ENCODE measurements at regions not wholly inside any gene's neighbourhood (a gene's known extent, or its start where the extent isn't known, plus 50 kb on each side); places are given as distances from the start of the nearest gene placed in this dataset.

GRCh38 chr15:39018966-39019365 is 454.4 kb upstream of the RASGRP1 start:
- Histone ChIP-seq H3K4me1 (ENCODE audit: insufficient read depth, low read length, poor library complexity, severe bottlenecking) (no peaks in the 10 kb centered on the region), H3K9me2 (ENCODE audit: insufficient read depth, low read length) (no peaks in the 10 kb centered on the region), H3K4me2 (ENCODE audit: low read length) (no peak overlapping the region), H3K79me2 (ENCODE audit: insufficient read depth, low read depth, low read length) (no peaks in the 10 kb centered on the region), H3K4me3 (ENCODE audit: low read depth, low read length, poor library complexity, severe bottlenecking) (no peak overlapping the region), H3K27ac (ENCODE audit: low read depth, low read length, poor library complexity, severe bottlenecking) (no peak overlapping the region), H3K9me3 (ENCODE audit: low read length) (no peaks in the 10 kb centered on the region), H2AFZ (ENCODE audit: low read length) (no peak overlapping the region), H3K36me3 (ENCODE audit: insufficient read depth, low read length) (no peaks in the 10 kb centered on the region), H4K20me1 (ENCODE audit: insufficient read depth, low read length) (no peaks in the 10 kb centered on the region)
- TF ChIP-seq, protein P1, sequence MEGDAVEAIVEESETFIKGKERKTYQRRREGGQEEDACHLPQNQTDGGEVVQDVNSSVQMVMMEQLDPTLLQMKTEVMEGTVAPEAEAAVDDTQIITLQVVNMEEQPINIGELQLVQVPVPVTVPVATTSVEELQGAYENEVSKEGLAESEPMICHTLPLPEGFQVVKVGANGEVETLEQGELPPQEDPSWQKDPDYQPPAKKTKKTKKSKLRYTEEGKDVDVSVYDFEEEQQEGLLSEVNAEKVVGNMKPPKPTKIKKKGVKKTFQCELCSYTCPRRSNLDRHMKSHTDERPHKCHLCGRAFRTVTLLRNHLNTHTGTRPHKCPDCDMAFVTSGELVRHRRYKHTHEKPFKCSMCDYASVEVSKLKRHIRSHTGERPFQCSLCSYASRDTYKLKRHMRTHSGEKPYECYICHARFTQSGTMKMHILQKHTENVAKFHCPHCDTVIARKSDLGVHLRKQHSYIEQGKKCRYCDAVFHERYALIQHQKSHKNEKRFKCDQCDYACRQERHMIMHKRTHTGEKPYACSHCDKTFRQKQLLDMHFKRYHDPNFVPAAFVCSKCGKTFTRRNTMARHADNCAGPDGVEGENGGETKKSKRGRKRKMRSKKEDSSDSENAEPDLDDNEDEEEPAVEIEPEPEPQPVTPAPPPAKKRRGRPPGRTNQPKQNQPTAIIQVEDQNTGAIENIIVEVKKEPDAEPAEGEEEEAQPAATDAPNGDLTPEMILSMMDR (conservative IDR thresholded peaks at IDR 0.05; ENCODE audit: low read length), result no peak
- TF ChIP-seq EZH2phosphoT487 (IDR thresholded peaks at IDR 0.05; ENCODE audit: borderline replicate concordance, low read depth, low read length), result no peak
- no TSS peak for BruUV-seq (replicated peaks)
- ChIA-PET CTCF (ENCODE audit: unreplicated experiment) (no interaction called here), POLR2A (interaction anchor here (0.8 to 0.9 kb wide), 2 partner anchors 8 to 10 kb away, joined by 3 read pairs; no protein-coding TSS in a partner anchor)
- intact Hi-C loops (cut with micrococcal nuclease; ENCODE audit: unreplicated experiment), result no loop called here
- no peak for DNase-seq (ENCODE audit: low spot score)

GRCh38 chr15:39021341-39021740 is 456.7 kb upstream of the RASGRP1 start:
- no peak for TF ChIP-seq EZH2phosphoT487 (IDR thresholded peaks at IDR 0.05; ENCODE audit: borderline replicate concordance, low read depth, low read length)
- TF ChIP-seq, protein P1 (conservative IDR thresholded peaks at IDR 0.05; ENCODE audit: low read length), result no peak
- Histone ChIP-seq H3K9me2 (ENCODE audit: insufficient read depth, low read length) (no peaks in the 10 kb centered on the region), H3K27ac (ENCODE audit: low read depth, low read length, poor library complexity, severe bottlenecking) (no peak overlapping the region), H3K4me3 (ENCODE audit: low read depth, low read length, poor library complexity, severe bottlenecking) (no peak overlapping the region), H3K79me2 (ENCODE audit: insufficient read depth, low read depth, low read length) (no peaks in the 10 kb centered on the region), H3K9me3 (ENCODE audit: low read length) (no peaks in the 10 kb centered on the region), H3K4me2 (ENCODE audit: low read length) (no peak overlapping the region), H3K4me1 (ENCODE audit: insufficient read depth, low read length, poor library complexity, severe bottlenecking) (no peaks in the 10 kb centered on the region), H4K20me1 (ENCODE audit: insufficient read depth, low read length) (no peaks in the 10 kb centered on the region), H2AFZ (ENCODE audit: low read length) (no peak overlapping the region), H3K36me3 (ENCODE audit: insufficient read depth, low read length) (no peaks in the 10 kb centered on the region)
- DNase-seq (ENCODE audit: low spot score), result no peak
- intact Hi-C loops (cut with micrococcal nuclease; ENCODE audit: unreplicated experiment), result no loop called here
- BruUV-seq (replicated peaks), result no TSS peak
- ChIA-PET POLR2A (interaction anchor here (0.9 kb wide), 1 partner anchor 33 kb away, joined by 4 read pairs; no protein-coding TSS in a partner anchor), CTCF (ENCODE audit: unreplicated experiment) (no interaction called here)

DNA sequence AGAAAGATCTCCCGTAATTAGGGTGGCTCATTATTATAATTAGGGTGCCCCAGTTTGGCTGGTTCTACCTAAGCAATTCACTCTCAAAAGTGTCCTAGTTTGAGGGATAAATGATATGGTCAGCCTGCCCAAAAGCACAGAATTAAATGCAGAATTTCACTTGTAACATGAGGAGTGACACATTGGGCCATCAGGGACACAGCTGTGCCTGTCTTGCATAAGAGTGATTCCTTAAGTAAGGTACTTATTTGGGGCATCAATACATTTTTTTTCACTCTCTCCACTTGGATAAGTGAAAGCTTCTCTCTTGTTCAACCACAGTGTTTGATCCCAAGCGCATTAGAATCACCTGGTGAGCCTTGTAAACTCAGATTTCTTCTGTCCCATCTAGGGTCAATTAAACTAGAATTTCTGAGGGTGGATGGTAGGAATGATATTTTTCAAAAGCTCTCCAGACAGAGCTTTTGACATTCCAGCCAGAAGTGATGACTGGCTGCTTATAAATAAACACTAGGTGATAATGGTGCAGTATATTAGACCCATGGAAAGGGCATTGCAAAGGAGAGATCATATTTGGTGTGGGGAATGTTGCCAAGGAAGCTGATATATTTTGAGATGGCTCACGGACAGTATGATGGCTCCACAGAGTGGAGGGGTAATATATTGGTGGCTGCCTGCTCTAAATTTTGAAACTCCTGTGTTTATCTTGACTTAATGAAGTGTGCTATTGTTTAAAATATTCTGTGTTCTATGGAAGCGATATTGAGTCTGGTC is 458.1 kb upstream of the RASGRP1 start:
- TF ChIP-seq, protein P1 (conservative IDR thresholded peaks at IDR 0.05; ENCODE audit: low read length), result no peak
- no peak for TF ChIP-seq EZH2phosphoT487 (IDR thresholded peaks at IDR 0.05; ENCODE audit: borderline replicate concordance, low read depth, low read length)
- H3K4me2 ChIP-seq (ENCODE audit: low read length), result no peak overlapping the region
- no peaks in the 10 kb centered on the region for H3K9me3 ChIP-seq (ENCODE audit: low read length)
- H2AFZ ChIP-seq (ENCODE audit: low read length), result no peak overlapping the region
- H3K9me2 ChIP-seq (ENCODE audit: insufficient read depth, low read length), result no peaks in the 10 kb centered on the region
- no peak overlapping the region for H3K4me3 ChIP-seq (ENCODE audit: low read depth, low read length, poor library complexity, severe bottlenecking)
- no peaks in the 10 kb centered on the region for H3K4me1 ChIP-seq (ENCODE audit: insufficient read depth, low read length, poor library complexity, severe bottlenecking)
- no peak for DNase-seq (ENCODE audit: low spot score)
- H3K36me3 ChIP-seq (ENCODE audit: insufficient read depth, low read length), result no peaks in the 10 kb centered on the region
- ChIA-PET CTCF (ENCODE audit: unreplicated experiment) (no interaction called here), POLR2A (no interaction called here)
- no peak overlapping the region for H3K27ac ChIP-seq (ENCODE audit: low read depth, low read length, poor library complexity, severe bottlenecking)
- no peaks in the 10 kb centered on the region for H4K20me1 ChIP-seq (ENCODE audit: insufficient read depth, low read length)
- no TSS peak for BruUV-seq (replicated peaks)
- intact Hi-C loops (cut with micrococcal nuclease; ENCODE audit: unreplicated experiment), result no loop called here
- no peaks in the 10 kb centered on the region for H3K79me2 ChIP-seq (ENCODE audit: insufficient read depth, low read depth, low read length)

Measured in OCI-LY7 (cell line).